Spleen (tissue), 11 donors: ENCODE measurements at regions not wholly inside any gene's neighbourhood (a gene's known extent, or its start where the extent isn't known, plus 50 kb on each side); places are given as distances from the start of the nearest gene placed in this dataset.

Source experiments
- DNase-seq: peaks from one replicate; pipeline ENCODE4 v3.0.0-alpha.2; 2020
- H3K27ac ChIP-seq, 8 donors: fragments of 200-600 bp; sonication (generic) in 7 of 8; 1 replicate in 4 of 8; 2 replicates in 4 of 8; pipeline versions ENCODE4 v1.5.0 to v1.8.0; 2016 to 2021; ENCODE audit warnings: inconsistent platforms in 4 of 8, mild to moderate bottlenecking in 4 of 8, moderate library complexity in 1 of 8
- H3K27me3 ChIP-seq, 7 donors: fragments of 200-600 bp; sonication (generic) in 6 of 7; replicated peaks in 1 of 7; 1 replicate in 4 of 7; 2 replicates in 3 of 7; pipeline versions ENCODE4 v1.5.0 to v1.8.0; 2016 to 2021; ENCODE audit warnings: inconsistent platforms in 3 of 7, mild to moderate bottlenecking in 1 of 7
- H3K36me3 ChIP-seq, 6 donors: fragments of 200-600 bp; sonication (generic) in 5 of 6; 1 replicate in 4 of 6; 2 replicates in 2 of 6; pipeline versions ENCODE4 v1.5.0 to v1.8.0; 2016 to 2021; ENCODE audit warnings: inconsistent platforms in 2 of 6
- H3K4me1 ChIP-seq, 6 donors: fragments of 200-600 bp; sonication (generic) in 5 of 6; 1 replicate in 3 of 6; 2 replicates in 3 of 6; pipeline versions ENCODE4 v1.5.0 to v1.8.0; 2016 to 2021; ENCODE audit warnings: inconsistent platforms in 3 of 6
- H3K4me3 ChIP-seq, 8 donors: fragments of 200-600 bp; sonication (generic) in 7 of 8; 1 replicate in 4 of 8; 2 replicates in 4 of 8; pipeline versions ENCODE4 v1.5.0 to v1.8.0; 2016 to 2021; ENCODE audit warnings: inconsistent platforms in 4 of 8, mild to moderate bottlenecking in 4 of 8, moderate library complexity in 2 of 8
- H3K9me3 ChIP-seq, 8 donors: fragments of 200-600 bp; sonication (generic) in 7 of 8; 1 replicate in 4 of 8; 2 replicates in 4 of 8; pipeline versions ENCODE4 v1.5.0 to v1.8.0; 2016 to 2021; ENCODE audit warnings: inconsistent platforms in 4 of 8
- POLR2A ChIP-seq, 3 donors: fragments of 450-650 bp; IDR thresholded peaks; one replicate each; pipeline ENCODE4 v1.5.1; 2017; ENCODE audit warnings: antibody characterized with exemption in 3 of 3, mild to moderate bottlenecking in 1 of 3
- POLR2AphosphoS5 ChIP-seq, 3 donors: sonication (generic); formaldehyde crosslinking; IDR thresholded peaks; one replicate each; pipeline ENCODE4 v1.5.1; 2017; ENCODE audit warnings: antibody characterized with exemption in 3 of 3
- WGBS, 5 donors: extraction: QIAGEN DNeasy Blood & Tissue Kit in 3 of 5; methylation state at CpG; one replicate each; pipeline versions ENCODE4 v1.1.5 to v1.1.7; 2013 to 2018; 5-methylcytosine and 5-hydroxymethylcytosine counted together
- intact Hi-C: fragments of 100-400 bp; cut with DNase I; formaldehyde crosslinking; loops from one replicate; pipeline ENCODE4 v1.15.0; 2023; ENCODE audit warnings: low total_unique reads
- TF ChIP-seq, protein P1 (sequence below), 11 experiments: fragments of 200-600 bp in 7 of 11; fragments of 450-650 bp in 4 of 11; sonication (generic) in 4 of 11; IDR thresholded peaks in 8 of 11; conservative IDR thresholded peaks in 3 of 11; 1 replicate in 7 of 11; 2 replicates in 4 of 11; pipeline versions ENCODE4 v1.4.0 to v1.8.0; 2016 to 2021; ENCODE audit warnings: antibody characterized with exemption in 11 of 11, inconsistent platforms in 4 of 11, mild to moderate bottlenecking in 1 of 11
- donor health status: healthy with polysubstance abuse.
- donor health status: DM: no; HTN: no; CAD: no; lungs with moderate emphysema.
- donor health status: DM: no; HTN: no; CAD: no.
- donor health status: Bipolar disorder and iron deficiency.
- donor health status: healthy.
- donor health status: DM: no; HTN: no; CAD: no.
- donor health status: DM: yes; HTN: yes; CAD: no.

DNA sequence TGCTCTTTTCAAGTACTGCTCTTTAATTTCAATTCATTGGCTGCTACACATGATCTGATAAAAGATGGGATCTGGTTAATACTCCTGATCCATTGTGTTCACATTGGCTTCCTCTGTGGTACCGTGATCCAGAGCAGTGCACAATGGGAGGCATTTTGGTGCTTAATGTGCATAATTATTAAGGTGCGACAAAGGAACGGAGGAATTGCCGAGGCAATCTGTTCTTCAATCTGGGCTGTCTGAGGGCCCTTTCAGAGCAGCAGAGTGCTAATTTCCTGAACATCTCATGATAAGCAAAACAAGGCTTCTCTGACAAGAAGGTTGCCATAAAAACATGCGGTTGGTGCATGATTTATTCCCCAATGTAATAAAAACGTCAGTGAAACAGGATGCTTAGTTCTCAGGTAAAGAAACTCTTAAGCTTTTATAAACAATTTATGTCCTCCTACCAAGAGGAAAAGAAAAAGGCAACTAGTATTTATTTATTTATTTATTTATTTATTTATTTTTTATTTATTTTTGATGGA is 64.0 kb upstream of the EPHA3 start:
- WGBS, 5 donors: 16 to 26% (median 22%) methylated on average over 6 of the region's 6 CpGs
- H3K27me3 ChIP-seq: no peaks in the 10 kb centered on the region
- H3K27ac ChIP-seq: no peak overlapping the region
- intact Hi-C loops: no loop called here
- H3K4me3 ChIP-seq: no peak overlapping the region
- DNase-seq: no peak
- no peaks in the 10 kb centered on the region for H3K36me3 ChIP-seq
- no peaks in the 10 kb centered on the region for H3K9me3 ChIP-seq
- no peaks in the 10 kb centered on the region for H3K4me1 ChIP-seq
- TF ChIP-seq, protein P1, sequence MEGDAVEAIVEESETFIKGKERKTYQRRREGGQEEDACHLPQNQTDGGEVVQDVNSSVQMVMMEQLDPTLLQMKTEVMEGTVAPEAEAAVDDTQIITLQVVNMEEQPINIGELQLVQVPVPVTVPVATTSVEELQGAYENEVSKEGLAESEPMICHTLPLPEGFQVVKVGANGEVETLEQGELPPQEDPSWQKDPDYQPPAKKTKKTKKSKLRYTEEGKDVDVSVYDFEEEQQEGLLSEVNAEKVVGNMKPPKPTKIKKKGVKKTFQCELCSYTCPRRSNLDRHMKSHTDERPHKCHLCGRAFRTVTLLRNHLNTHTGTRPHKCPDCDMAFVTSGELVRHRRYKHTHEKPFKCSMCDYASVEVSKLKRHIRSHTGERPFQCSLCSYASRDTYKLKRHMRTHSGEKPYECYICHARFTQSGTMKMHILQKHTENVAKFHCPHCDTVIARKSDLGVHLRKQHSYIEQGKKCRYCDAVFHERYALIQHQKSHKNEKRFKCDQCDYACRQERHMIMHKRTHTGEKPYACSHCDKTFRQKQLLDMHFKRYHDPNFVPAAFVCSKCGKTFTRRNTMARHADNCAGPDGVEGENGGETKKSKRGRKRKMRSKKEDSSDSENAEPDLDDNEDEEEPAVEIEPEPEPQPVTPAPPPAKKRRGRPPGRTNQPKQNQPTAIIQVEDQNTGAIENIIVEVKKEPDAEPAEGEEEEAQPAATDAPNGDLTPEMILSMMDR (IDR thresholded peaks at IDR 0.05 in 8 of 11, conservative IDR thresholded peaks at IDR 0.05 in 3 of 11): no peak
- TF ChIP-seq POLR2AphosphoS5 (IDR thresholded peaks at IDR 0.05): no peak
- TF ChIP-seq POLR2A (IDR thresholded peaks at IDR 0.05): no peak

DNA sequence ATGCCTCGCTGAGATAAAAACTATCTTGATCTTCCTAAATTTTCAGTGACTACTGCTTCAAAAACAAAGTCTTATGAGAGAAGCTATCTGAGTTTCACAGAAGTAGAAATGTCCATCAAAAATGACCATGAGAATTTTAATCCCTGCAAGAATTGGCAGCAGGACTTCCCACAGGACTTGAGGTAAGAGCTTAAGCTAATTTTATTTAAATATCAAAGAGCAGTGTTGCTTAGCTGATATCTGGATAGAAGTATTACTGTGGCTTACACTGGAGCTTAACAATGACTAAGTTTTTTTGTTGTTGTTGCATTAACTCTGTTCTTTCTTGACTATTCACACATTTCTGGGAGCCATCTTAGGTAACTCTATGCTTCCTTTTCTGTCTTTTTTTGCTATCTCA is 60.8 kb upstream of the EPHA3 start:
- no peaks in the 10 kb centered on the region for H3K4me1 ChIP-seq
- no peak for TF ChIP-seq POLR2A (IDR thresholded peaks at IDR 0.05)
- no peak for TF ChIP-seq POLR2AphosphoS5 (IDR thresholded peaks at IDR 0.05)
- TF ChIP-seq, protein P1 (IDR thresholded peaks at IDR 0.05 in 8 of 11, conservative IDR thresholded peaks at IDR 0.05 in 3 of 11): no peak
- H3K4me3 ChIP-seq: no peak overlapping the region
- no peak for DNase-seq
- peak overlapping the region in 4 of 8 donors; percentile 38 to 64 (median 52) for H3K27ac ChIP-seq
- intact Hi-C loops: no loop called here
- 64 to 88% (median 77%) methylated on average over 1 of the region's 1 CpG for WGBS, 5 donors
- no peaks in the 10 kb centered on the region for H3K36me3 ChIP-seq
- H3K9me3 ChIP-seq: no peaks in the 10 kb centered on the region
- H3K27me3 ChIP-seq: no peaks in the 10 kb centered on the region

DNA sequence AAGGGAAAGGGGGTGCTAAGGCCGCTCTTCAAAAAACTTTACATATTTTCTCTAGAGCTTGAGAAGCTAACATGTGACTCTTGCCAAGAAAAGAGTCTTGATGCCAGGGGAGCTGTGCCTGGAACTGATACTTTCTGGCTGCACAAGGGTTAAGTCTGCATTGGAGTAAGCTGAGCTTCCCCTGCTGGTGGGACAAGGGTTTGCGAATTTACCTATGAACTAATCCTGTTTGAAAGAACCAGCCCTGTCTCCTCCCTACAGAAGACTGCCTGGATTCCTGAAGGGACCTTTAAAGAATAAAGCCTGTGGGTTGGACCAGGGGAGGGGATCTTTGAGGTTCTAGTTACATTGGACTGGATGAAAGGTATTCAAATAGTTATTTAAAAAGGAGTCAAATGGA is 58.3 kb upstream of the EPHA3 start:
- no peaks in the 10 kb centered on the region for H3K4me1 ChIP-seq
- no peaks in the 10 kb centered on the region for H3K27me3 ChIP-seq
- WGBS, 5 donors: 74 to 93% (median 80%) methylated on average over 2 of the region's 2 CpGs
- no peaks in the 10 kb centered on the region for H3K9me3 ChIP-seq
- intact Hi-C loops: no loop called here
- no peak for DNase-seq
- H3K4me3 ChIP-seq: no peak overlapping the region
- H3K36me3 ChIP-seq: no peaks in the 10 kb centered on the region
- TF ChIP-seq, protein P1 (IDR thresholded peaks at IDR 0.05 in 8 of 11, conservative IDR thresholded peaks at IDR 0.05 in 3 of 11): no peak
- TF ChIP-seq POLR2AphosphoS5 (IDR thresholded peaks at IDR 0.05): no peak
- TF ChIP-seq POLR2A (IDR thresholded peaks at IDR 0.05): no peak
- no peak overlapping the region for H3K27ac ChIP-seq

DNA sequence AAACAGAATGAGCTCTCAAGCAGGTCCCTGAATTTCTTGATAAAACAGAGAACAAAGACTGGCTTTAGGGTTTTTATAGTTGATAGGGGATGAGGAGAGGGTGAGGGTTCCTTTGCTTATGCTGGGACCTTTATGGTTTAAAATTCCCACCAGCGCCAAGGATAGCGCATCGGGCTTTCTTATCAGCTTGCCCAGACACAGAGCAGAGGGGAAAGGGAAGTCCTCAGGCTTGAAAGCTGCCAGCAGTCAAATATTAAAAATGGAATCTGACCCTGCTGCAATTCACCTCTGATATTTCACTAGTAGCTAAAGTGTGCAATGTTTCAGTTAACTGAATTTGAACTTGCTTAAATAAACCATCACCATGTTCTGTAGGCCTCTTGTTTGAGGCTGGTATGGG is 55.0 kb upstream of the EPHA3 start:
- no peaks in the 10 kb centered on the region for H3K4me1 ChIP-seq
- no peaks in the 10 kb centered on the region for H3K36me3 ChIP-seq
- peak in 1 of 3 donors; percentile 36 for TF ChIP-seq POLR2AphosphoS5 (IDR thresholded peaks at IDR 0.05)
- TF ChIP-seq POLR2A (IDR thresholded peaks at IDR 0.05): no peak
- H3K27me3 ChIP-seq: no peaks in the 10 kb centered on the region
- no peak overlapping the region for H3K27ac ChIP-seq
- intact Hi-C loops: no loop called here
- H3K4me3 ChIP-seq: no peak overlapping the region
- no peaks in the 10 kb centered on the region for H3K9me3 ChIP-seq
- no peak for DNase-seq
- 6 to 15% (median 8%) methylated on average over 2 to 3 of the region's 3 CpGs for WGBS, 5 donors

DNA sequence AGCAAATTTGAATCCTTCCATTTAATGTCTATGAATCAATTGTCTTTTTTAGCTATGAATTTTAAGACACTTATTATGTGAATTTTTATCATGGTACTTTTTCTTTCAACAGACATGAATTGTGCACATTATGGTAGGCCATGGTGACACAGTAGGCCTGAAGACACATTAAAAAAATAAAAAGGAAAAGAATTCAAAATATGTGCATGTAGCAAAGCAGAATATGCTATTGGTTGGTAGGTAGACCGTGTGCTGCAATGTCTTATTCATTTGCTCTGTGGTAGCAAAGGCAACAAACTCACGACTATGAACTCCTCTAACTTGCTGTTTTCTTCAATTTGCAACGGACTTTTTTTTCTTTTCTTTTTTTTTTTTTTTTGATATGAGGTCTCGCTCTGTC is 50.0 kb upstream of the EPHA3 start:
- TF ChIP-seq POLR2AphosphoS5 (IDR thresholded peaks at IDR 0.05) (no peak), POLR2A (IDR thresholded peaks at IDR 0.05) (no peak)
- TF ChIP-seq, protein P1 (IDR thresholded peaks at IDR 0.05 in 8 of 11, conservative IDR thresholded peaks at IDR 0.05 in 3 of 11): no peak
- Histone ChIP-seq H3K27me3 (no peaks in the 10 kb centered on the region), H3K36me3 (no peaks in the 10 kb centered on the region), H3K4me1 (no peaks in the 10 kb centered on the region), H3K9me3 (no peaks in the 10 kb centered on the region), H3K4me3 (no peak overlapping the region), H3K27ac (no peak overlapping the region)
- WGBS, 5 donors: 78 to 93% (median 87%) methylated on average over 4 of the region's 4 CpGs
- intact Hi-C loops: no loop called here
- no peak for DNase-seq
